HG03108 (cell line): ENCODE measurements at regions not wholly inside any gene's neighbourhood (a gene's known extent, or its start where the extent isn't known, plus 50 kb on each side); places are given as distances from the start of the nearest gene placed in this dataset.
"Not testable (repeated sequence)": the region's sequence is repeated elsewhere in the genome, so short reads cannot be mapped to it uniquely, and the experiment has no call there.

ENCODE experiments used
- ATAC-seq: cut with Tn5 transposase; IDR thresholded peaks from one replicate; pipeline ENCODE4 v1.9.1; 2021; ENCODE audit warnings: moderate library complexity; ENCODE audit not compliant: unreplicated experiment

- no peak for ATAC-seq
Observed at GRCh38 chr5:86337667-86338460, 279.9 kb upstream of the COX7C start.

GRCh38 chr5:86354664-86355063, 263.1 kb upstream of the COX7C start:
- ATAC-seq = no peak

GRCh38 chr5:86360801-86361200, 256.9 kb upstream of the COX7C start:
- no peak for ATAC-seq

- ATAC-seq = no peak
Observed at GRCh38 chr5:86371061-86371460, 246.7 kb upstream of the COX7C start.

GRCh38 chr5:86374611-86375010, 243.1 kb upstream of the COX7C start:
- ATAC-seq = no peak

GRCh38 chr5:86376214-86376613, 241.5 kb upstream of the COX7C start:
- no peak for ATAC-seq

- ATAC-seq = no peak
Observed at GRCh38 chr5:86403190-86403589, 214.6 kb upstream of the COX7C start.

GRCh38 chr5:86404256-86404655, 213.5 kb upstream of the COX7C start:
- no peak for ATAC-seq

GRCh38 chr5:86407711-86408110, 210.0 kb upstream of the COX7C start:
- no peak for ATAC-seq

GRCh38 chr5:86411596-86411995, 206.1 kb upstream of the COX7C start:
- no peak for ATAC-seq

- ATAC-seq = no peak
Observed at GRCh38 chr5:86427158-86427557, 190.6 kb upstream of the COX7C start.

- ATAC-seq = no peak
Observed at GRCh38 chr5:86439593-86440110, 178.1 kb upstream of the COX7C start.

- ATAC-seq = no peak
Observed at GRCh38 chr5:86442036-86442745, 175.6 kb upstream of the COX7C start.

GRCh38 chr5:86447362-86447761, 170.4 kb upstream of the COX7C start:
- ATAC-seq = no peak

- ATAC-seq = no peak
Observed at GRCh38 chr5:86452251-86452650, 165.5 kb upstream of the COX7C start.

GRCh38 chr5:86460519-86460918, 157.2 kb upstream of the COX7C start:
- no peak for ATAC-seq

GRCh38 chr5:86461169-86461956, 156.4 kb upstream of the COX7C start:
- ATAC-seq = no peak

- ATAC-seq = no peak
Observed at GRCh38 chr5:86463339-86463738, 154.4 kb upstream of the COX7C start.

GRCh38 chr5:86465052-86465838, 152.5 kb upstream of the COX7C start:
- no peak for ATAC-seq

GRCh38 chr5:86466721-86467120, 151.0 kb upstream of the COX7C start:
- ATAC-seq = not testable (repeated sequence)

GRCh38 chr5:86482008-86482407, 135.7 kb upstream of the COX7C start:
- no peak for ATAC-seq
